ENCODE measurements at regions not wholly inside any gene's neighbourhood (a gene's known extent, or its start where the extent isn't known, plus 50 kb on each side); places are given as distances from the start of the nearest gene placed in this dataset.

- Histone ChIP-seq H3K27ac (ENCODE audit: low read length) (no peak overlapping the region), H3K9me3 (ENCODE audit: low read length) (no peaks in the 10 kb centered on the region), H3K36me3 (ENCODE audit: insufficient read depth, low read length) (no peaks in the 10 kb centered on the region), H3K4me3 (ENCODE audit: low read length) (no peak overlapping the region), H3K27me3 (ENCODE audit: insufficient read depth, low read depth, low read length) (no peaks in the 10 kb centered on the region), H3K9ac (ENCODE audit: low read length) (no peak overlapping the region), H4K20me1 (ENCODE audit: insufficient read depth) (no peaks in the 10 kb centered on the region), H3F3A (ENCODE audit: insufficient read depth, low read length, poor library complexity, severe bottlenecking) (no peaks in the 10 kb centered on the region), H3K9me2 (ENCODE audit: insufficient read depth, low read length) (no peaks in the 10 kb centered on the region), H2AFZ (ENCODE audit: low read depth, low read length) (no peak overlapping the region), H3K79me2 (replicated peaks; ENCODE audit: insufficient read depth, low read length) (no peaks in the 10 kb centered on the region), H3K4me2 (ENCODE audit: low read length) (no peak overlapping the region)
- TF ChIP-seq SMC3 (conservative IDR thresholded peaks at IDR 0.05; ENCODE audit: poor library complexity) (no peak), EP300 (conservative IDR thresholded peaks at IDR 0.05; ENCODE audit: poor library complexity, severe bottlenecking) (no peak), RAD21 (conservative IDR thresholded peaks at IDR 0.05) (no peak), CTCF (IDR thresholded peaks at IDR 0.05; ENCODE audit: poor library complexity, severe bottlenecking) (no peak), EZH2 (IDR thresholded peaks at IDR 0.05; ENCODE audit: borderline replicate concordance, insufficient read depth, low read length, poor library complexity, severe bottlenecking) (no peak), TAF1 (IDR thresholded peaks at IDR 0.05; ENCODE audit: low read depth) (no peak), POLR2AphosphoS5 (IDR thresholded peaks at IDR 0.05) (no peak), MXI1 (conservative IDR thresholded peaks at IDR 0.05; ENCODE audit: poor library complexity, severe bottlenecking) (no peak), REST (IDR thresholded peaks at IDR 0.05; ENCODE audit: borderline replicate concordance) (no peak)
These were observed 175.8 kb upstream of the PDE5A start for GRCh38 chr4:119804404-119804803.

- no peak overlapping the region for H3K4me2 ChIP-seq (ENCODE audit: low read length)
- H3K9me3 ChIP-seq (ENCODE audit: low read length): no peaks in the 10 kb centered on the region
- no peak overlapping the region for H2AFZ ChIP-seq (ENCODE audit: low read depth, low read length)
- TF ChIP-seq CTCF (IDR thresholded peaks at IDR 0.05; ENCODE audit: poor library complexity, severe bottlenecking): no peak
- no peak for TF ChIP-seq SMC3 (conservative IDR thresholded peaks at IDR 0.05; ENCODE audit: poor library complexity)
- TF ChIP-seq MXI1 (conservative IDR thresholded peaks at IDR 0.05; ENCODE audit: poor library complexity, severe bottlenecking): no peak
- TF ChIP-seq REST (IDR thresholded peaks at IDR 0.05; ENCODE audit: borderline replicate concordance): no peak
- TF ChIP-seq EZH2 (IDR thresholded peaks at IDR 0.05; ENCODE audit: borderline replicate concordance, insufficient read depth, low read length, poor library complexity, severe bottlenecking): no peak
- no peak for TF ChIP-seq TAF1 (IDR thresholded peaks at IDR 0.05; ENCODE audit: low read depth)
- no peak for TF ChIP-seq POLR2AphosphoS5 (IDR thresholded peaks at IDR 0.05)
- no peak for TF ChIP-seq RAD21 (conservative IDR thresholded peaks at IDR 0.05)
- TF ChIP-seq EP300 (conservative IDR thresholded peaks at IDR 0.05; ENCODE audit: poor library complexity, severe bottlenecking): no peak
- H3F3A ChIP-seq (ENCODE audit: insufficient read depth, low read length, poor library complexity, severe bottlenecking): no peaks in the 10 kb centered on the region
- H3K9ac ChIP-seq (ENCODE audit: low read length): no peak overlapping the region
- H3K79me2 ChIP-seq (replicated peaks; ENCODE audit: insufficient read depth, low read length): no peaks in the 10 kb centered on the region
- H3K4me3 ChIP-seq (ENCODE audit: low read length): no peak overlapping the region
- H3K9me2 ChIP-seq (ENCODE audit: insufficient read depth, low read length): no peaks in the 10 kb centered on the region
- H4K20me1 ChIP-seq (ENCODE audit: insufficient read depth): no peaks in the 10 kb centered on the region
- no peaks in the 10 kb centered on the region for H3K36me3 ChIP-seq (ENCODE audit: insufficient read depth, low read length)
- no peak overlapping the region for H3K27ac ChIP-seq (ENCODE audit: low read length)
- H3K27me3 ChIP-seq (ENCODE audit: insufficient read depth, low read depth, low read length): no peaks in the 10 kb centered on the region
These were observed 168.8 kb upstream of the PDE5A start for GRCh38 chr4:119797238-119797894.

Measured in neural cell (in vitro differentiated cells).